Endothelial cell of umbilical vein (primary cell): ENCODE measurements at regions not wholly inside any gene's neighbourhood (a gene's known extent, or its start where the extent isn't known, plus 50 kb on each side); places are given as distances from the start of the nearest gene placed in this dataset.

ENCODE experiments used
- BruUV-seq: library from RNA; stranded (reverse); fragments of 400-500 nt; replicated peaks from 2 replicates; lab custom pipeline; 2021; lab: Mats Ljungman, UMichigan
- CTCF ChIA-PET: fragments of 300-600, 350-600 bp; sonication (Branson Sonifier 250); formaldehyde crosslinking; loops from one replicate; lab custom pipeline; 2021; ENCODE audit warnings: antibody characterized with exemption, inconsistent platforms; lab: Charles Lee
- POLR2A ChIA-PET: fragments of 300-600, 350-600 bp; sonication (Branson Sonifier 250); formaldehyde crosslinking; loops from one replicate; lab custom pipeline; 2021; ENCODE audit warnings: antibody characterized with exemption, inconsistent platforms; lab: Charles Lee
- DNase-seq: peaks from one replicate; pipeline ENCODE4 v3.0.0-alpha.2; 2011; ENCODE audit warnings: low read depth, low spot score
- FAIRE-seq: peaks from 2 replicates; lab custom pipeline; 2011; peaks lifted over from hg19 to GRCh38; lab: Jason Lieb, UNC
- H2AFZ ChIP-seq: 2 replicates; pipeline ENCODE4 v1.6.0; 2012; ENCODE audit warnings: low read depth, low read length, control low read depth, inconsistent platforms
- H3K27ac ChIP-seq: 2 replicates; pipeline ENCODE4 v1.5.1; 2011; ENCODE audit warnings: low read depth, mild to moderate bottlenecking, control low read depth, low read length, moderate library complexity; ENCODE audit not compliant: insufficient read depth
- H3K27me3 ChIP-seq, 2 experiments: 2 replicates each; pipeline versions ENCODE4 v1.6.0 to v1.6.1; 2011; ENCODE audit warnings: low read length in 2 of 2, mixed read lengths in 1 of 2; ENCODE audit not compliant: control insufficient read depth in 2 of 2, insufficient read depth in 2 of 2
- H3K36me3 ChIP-seq, 2 experiments: 2 replicates in 1 of 2; 3 replicates in 1 of 2; pipeline ENCODE4 v1.5.1; 2011; ENCODE audit warnings: low read length in 2 of 2, mild to moderate bottlenecking in 1 of 2, moderate library complexity in 1 of 2; ENCODE audit not compliant: control insufficient read depth in 2 of 2, insufficient read depth in 2 of 2; ENCODE audit errors: extremely low read depth in 1 of 2
- H3K4me1 ChIP-seq: 3 replicates; pipeline ENCODE4 v1.5.1; 2011; ENCODE audit warnings: mild to moderate bottlenecking, low read length; ENCODE audit not compliant: control insufficient read depth, insufficient read depth; ENCODE audit errors: extremely low read depth
- H3K4me2 ChIP-seq: 2 replicates; pipeline ENCODE4 v1.6.1; 2011; ENCODE audit warnings: low read length, control low read depth, mixed read lengths; ENCODE audit not compliant: insufficient read depth
- H3K4me3 ChIP-seq, 3 experiments: fragments of 200-600 bp in 1 of 3; sonication (generic), shearing (Covaris generic) in 1 of 3; replicated peaks in 1 of 3; 2 replicates each; pipeline ENCODE4 v1.5.1; 2011 to 2016; ENCODE audit warnings: control low read depth in 3 of 3, low read length in 3 of 3, mild to moderate bottlenecking in 2 of 3, inconsistent platforms in 1 of 3, low read depth in 1 of 3, moderate library complexity in 1 of 3; ENCODE audit not compliant: insufficient read depth in 1 of 3
- H3K79me2 ChIP-seq: 2 replicates; pipeline ENCODE4 v1.6.0; 2012; ENCODE audit warnings: low read length, inconsistent platforms; ENCODE audit not compliant: control insufficient read depth, insufficient read depth
- H3K9ac ChIP-seq: replicated peaks from 2 replicates; pipeline ENCODE3; 2011; ENCODE audit warnings: low read length, control low read depth; ENCODE audit not compliant: insufficient read depth; ENCODE audit errors: extremely low read depth
- H3K9me1 ChIP-seq: replicated peaks from 3 replicates; pipeline ENCODE4 v1.6.0; 2011; ENCODE audit warnings: mild to moderate bottlenecking, low read length; ENCODE audit not compliant: control insufficient read depth, insufficient read depth; ENCODE audit errors: extremely low read depth
- H3K9me3 ChIP-seq: replicated peaks from 2 replicates; pipeline ENCODE4 v1.5.1; 2012; ENCODE audit warnings: low read length, inconsistent platforms; ENCODE audit not compliant: control insufficient read depth, insufficient read depth
- H4K20me1 ChIP-seq: replicated peaks from 2 replicates; pipeline ENCODE3; 2011; ENCODE audit warnings: mild to moderate bottlenecking, low read length; ENCODE audit not compliant: control insufficient read depth, insufficient read depth; ENCODE audit errors: extremely low read depth
- CTCF ChIP-seq, 2 donors: IDR thresholded peaks; 1 replicate in 1 of 2; 2 replicates in 1 of 2; pipeline ENCODE4 v1.5.1; 2011; ENCODE audit warnings: low read length in 2 of 2, mild to moderate bottlenecking in 2 of 2, moderate library complexity in 2 of 2, control low read depth in 1 of 2, inconsistent platforms in 1 of 2, low read depth in 1 of 2; ENCODE audit not compliant: insufficient read depth in 1 of 2; ENCODE audit errors: extremely low read depth in 1 of 2
- EZH2 ChIP-seq: IDR thresholded peaks from 2 replicates; pipeline ENCODE4 v1.6.1; 2012; ENCODE audit warnings: borderline replicate concordance, low read depth, mild to moderate bottlenecking, moderate library complexity, low read length, inconsistent platforms; ENCODE audit not compliant: severe bottlenecking
- FOS ChIP-seq: IDR thresholded peaks from 2 replicates; pipeline ENCODE4 v1.6.1; 2011; ENCODE audit warnings: mild to moderate bottlenecking, low read length, moderate library complexity, borderline replicate concordance; ENCODE audit not compliant: insufficient read depth
- GATA2 ChIP-seq: IDR thresholded peaks from 2 replicates; pipeline ENCODE4 v1.7.0; 2011; ENCODE audit warnings: low read depth, mild to moderate bottlenecking, moderate library complexity, mixed read lengths, low read length; ENCODE audit not compliant: insufficient read length, insufficient read depth
- JUN ChIP-seq: IDR thresholded peaks from 2 replicates; pipeline ENCODE4 v1.6.1; 2011; ENCODE audit warnings: borderline replicate concordance, low read depth; ENCODE audit not compliant: insufficient read length, insufficient read depth
- MYC ChIP-seq: IDR thresholded peaks from one replicate; pipeline ENCODE4 v1.6.1; 2011; ENCODE audit warnings: mild to moderate bottlenecking, low read depth, low read length
- POLR2A ChIP-seq: IDR thresholded peaks from 2 replicates; pipeline ENCODE4 v1.6.1; 2012; ENCODE audit warnings: low read depth, mild to moderate bottlenecking, control low read depth, low read length
- POLR2AphosphoS5 ChIP-seq: IDR thresholded peaks from 2 replicates; pipeline ENCODE4 v1.6.1; 2012; ENCODE audit warnings: low read depth, mild to moderate bottlenecking, control low read depth, low read length, moderate library complexity; ENCODE audit not compliant: insufficient read depth
- dilution Hi-C: fragments of 300-500 bp; cut with MboI; formaldehyde crosslinking; loops from one replicate; pipeline ENCODE4 v1.15.0; 2019; ENCODE audit warnings: low sequenced_read_pairs; ENCODE audit not compliant: extremely low pct_ligation_motif_present
- intact Hi-C: fragments of 100-400 bp; cut with micrococcal nuclease; formaldehyde crosslinking; loops from one replicate; pipeline ENCODE4 v1.10.0; 2022
- TF ChIP-seq, protein P1 (sequence below): IDR thresholded peaks from 2 replicates; pipeline ENCODE4 v1.6.1; 2011; ENCODE audit not compliant: insufficient read depth, insufficient read length

DNA sequence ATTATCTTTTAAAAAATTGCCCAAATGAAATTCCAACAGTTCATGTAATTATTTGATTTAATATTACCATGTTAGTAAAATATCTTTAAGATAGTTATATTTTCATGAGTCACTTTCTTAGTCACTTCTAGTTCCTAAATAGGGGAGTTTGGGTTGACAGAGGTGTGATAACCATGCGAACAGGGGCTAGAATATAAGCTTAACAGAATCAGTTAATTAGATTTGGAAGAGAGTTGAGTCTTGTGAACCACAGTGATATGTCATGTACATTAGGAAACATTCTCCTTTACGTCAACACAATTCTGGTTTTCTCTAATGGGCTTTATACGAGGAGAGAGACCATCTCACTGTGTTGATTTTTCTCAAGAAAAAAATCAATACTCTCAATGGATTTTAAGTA lies 64.8 kb upstream of the ZNF281 start:
- no peaks in the 10 kb centered on the region for H3K79me2 ChIP-seq
- BruUV-seq: no TSS peak
- DNase-seq: no peak
- POLR2A ChIA-PET: no interaction called here
- intact Hi-C loops (no loop called here), dilution Hi-C loops (no loop called here)
- no peak for FAIRE-seq
- no peak overlapping the region for H3K4me3 ChIP-seq
- no peak overlapping the region for H3K9ac ChIP-seq
- no peak overlapping the region for H3K27ac ChIP-seq
- no peak overlapping the region for H3K4me2 ChIP-seq
- H3K4me1 ChIP-seq: no peaks in the 10 kb centered on the region
- CTCF ChIA-PET: interaction anchor here (0.7 to 1.5 kb wide), 3 partner anchors 14 to 46 kb away, joined by 3 to 4 read pairs (median 3); no protein-coding TSS in a partner anchor
- H2AFZ ChIP-seq: no peak overlapping the region
- H4K20me1 ChIP-seq: no peaks in the 10 kb centered on the region
- H3K27me3 ChIP-seq: peaks cover 0 to 5% of the 10 kb centered on the region in 2 experiments
- no peaks in the 10 kb centered on the region for H3K36me3 ChIP-seq
- TF ChIP-seq MYC (no peak), FOS (no peak), JUN (no peak), POLR2AphosphoS5 (no peak), CTCF (IDR thresholded peaks at IDR 0.05; ENCODE audit: extremely low read depth in 1 of 2, insufficient read depth in 1 of 2, low read depth in 1 of 2, low read length in 2 of 2) (no peak), EZH2 (no peak), POLR2A (no peak), GATA2 (no peak)
- TF ChIP-seq, protein P1, sequence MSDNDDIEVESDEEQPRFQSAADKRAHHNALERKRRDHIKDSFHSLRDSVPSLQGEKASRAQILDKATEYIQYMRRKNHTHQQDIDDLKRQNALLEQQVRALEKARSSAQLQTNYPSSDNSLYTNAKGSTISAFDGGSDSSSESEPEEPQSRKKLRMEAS: no peak
- no peaks in the 10 kb centered on the region for H3K9me1 ChIP-seq
- H3K9me3 ChIP-seq: no peaks in the 10 kb centered on the region
